Activated naive CD8-positive, alpha-beta T cell treated with anti-CD3 and anti-CD28 coated beads for 36 hours (primary cell): ENCODE measurements at regions not wholly inside any gene's neighbourhood (a gene's known extent, or its start where the extent isn't known, plus 50 kb on each side); places are given as distances from the start of the nearest gene placed in this dataset.

ENCODE experiments used
- DNase-seq: peaks from one replicate; pipeline ENCODE4 v3.0.0; 2021
- H3K27ac Mint-ChIP-seq: one replicate; pipeline ENCODE4 v1.8.0; 2022; ENCODE audit warnings: mild to moderate bottlenecking, moderate library complexity, mixed read lengths
- H3K27me3 Mint-ChIP-seq: one replicate; pipeline ENCODE4 v1.8.0; 2022; ENCODE audit warnings: mild to moderate bottlenecking, mixed read lengths
- H3K36me3 Mint-ChIP-seq: one replicate; pipeline ENCODE4 v1.8.0; 2021; ENCODE audit warnings: mild to moderate bottlenecking, mixed read lengths
- H3K4me1 Mint-ChIP-seq: one replicate; pipeline ENCODE4 v1.8.0; 2021; ENCODE audit warnings: mixed read lengths
- H3K4me3 Mint-ChIP-seq: one replicate; pipeline ENCODE4 v1.8.0; 2022; ENCODE audit warnings: mild to moderate bottlenecking, moderate library complexity, mixed read lengths
- H3K9me3 Mint-ChIP-seq: one replicate; pipeline ENCODE4 v1.8.0; 2022; ENCODE audit warnings: mixed read lengths

GRCh38 chr17:37834168-37834567 is 89.3 kb upstream of the HNF1B start:
- H3K27me3 Mint-ChIP-seq = peaks cover 18% of the 10 kb centered on the region
- no peak overlapping the region for H3K27ac Mint-ChIP-seq
- H3K9me3 Mint-ChIP-seq = no peaks in the 10 kb centered on the region
- no peak overlapping the region for H3K4me3 Mint-ChIP-seq
- peaks cover 5% of the 10 kb centered on the region for H3K4me1 Mint-ChIP-seq
- DNase-seq = no peak
- H3K36me3 Mint-ChIP-seq = no peaks in the 10 kb centered on the region

DNA sequence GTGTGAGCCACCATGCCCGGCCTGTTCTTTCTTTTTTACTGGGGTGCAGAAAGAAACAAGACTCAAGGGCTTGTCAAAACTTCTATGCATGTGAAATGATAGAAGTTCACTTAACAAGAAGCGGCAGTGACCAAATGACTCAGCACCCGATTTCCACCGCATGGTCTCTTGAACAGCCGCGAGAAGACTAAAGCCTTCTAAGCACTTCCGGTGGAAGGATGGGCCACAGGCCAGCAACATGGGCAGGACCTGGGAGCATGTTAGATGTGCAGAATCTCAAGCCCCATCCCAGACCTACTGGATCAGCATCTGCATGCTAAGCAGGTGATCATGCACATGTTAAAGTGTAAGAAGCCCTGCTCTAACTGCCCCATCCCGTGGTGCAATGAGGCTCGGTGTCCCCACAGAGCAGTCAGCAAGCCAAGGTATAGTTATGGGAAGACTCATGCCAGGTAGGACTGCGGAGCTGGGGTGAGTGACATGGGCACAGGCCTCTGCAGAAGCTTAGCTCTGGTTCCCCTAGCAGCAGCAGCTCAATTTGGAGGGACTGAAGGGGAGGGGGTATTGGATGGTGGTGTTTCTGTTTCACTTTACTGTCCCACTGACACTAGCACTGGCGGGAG is 88.5 kb upstream of the HNF1B start:
- Mint-ChIP-seq H3K4me3 (no peak overlapping the region), H3K4me1 (peaks cover 12% of the 10 kb centered on the region), H3K27ac (peak overlapping the region; percentile 19), H3K27me3 (peaks cover 19% of the 10 kb centered on the region), H3K36me3 (no peaks in the 10 kb centered on the region), H3K9me3 (no peaks in the 10 kb centered on the region)
- peak; percentile 24 for DNase-seq

- H3K27ac Mint-ChIP-seq = no peak overlapping the region
Observed at GRCh38 chr17:37831986-37832385, 87.1 kb upstream of the HNF1B start.

GRCh38 chr17:37831492-37831891 is 86.6 kb upstream of the HNF1B start:
- H3K4me1 Mint-ChIP-seq = peaks cover 19% of the 10 kb centered on the region
- peaks cover 18% of the 10 kb centered on the region for H3K27me3 Mint-ChIP-seq
- H3K36me3 Mint-ChIP-seq = no peaks in the 10 kb centered on the region
- H3K27ac Mint-ChIP-seq = no peak overlapping the region
- H3K9me3 Mint-ChIP-seq = no peaks in the 10 kb centered on the region
- no peak for DNase-seq
- H3K4me3 Mint-ChIP-seq = no peak overlapping the region

More at GRCh38 chr17:37831986-37832385, 87.1 kb upstream of the HNF1B start:
- Mint-ChIP-seq H3K27me3 (peaks cover 19% of the 10 kb centered on the region), H3K4me3 (no peak overlapping the region), H3K36me3 (no peaks in the 10 kb centered on the region), H3K9me3 (no peaks in the 10 kb centered on the region), H3K4me1 (peaks cover 18% of the 10 kb centered on the region)
- DNase-seq = no peak

- Mint-ChIP-seq H3K4me3 (no peak overlapping the region), H3K36me3 (no peaks in the 10 kb centered on the region), H3K4me1 (peaks cover 19% of the 10 kb centered on the region), H3K9me3 (no peaks in the 10 kb centered on the region), H3K27me3 (peaks cover 14% of the 10 kb centered on the region), H3K27ac (no peak overlapping the region)
- no peak for DNase-seq
Observed at GRCh38 chr17:37830151-37830993, 85.5 kb upstream of the HNF1B start.

DNA sequence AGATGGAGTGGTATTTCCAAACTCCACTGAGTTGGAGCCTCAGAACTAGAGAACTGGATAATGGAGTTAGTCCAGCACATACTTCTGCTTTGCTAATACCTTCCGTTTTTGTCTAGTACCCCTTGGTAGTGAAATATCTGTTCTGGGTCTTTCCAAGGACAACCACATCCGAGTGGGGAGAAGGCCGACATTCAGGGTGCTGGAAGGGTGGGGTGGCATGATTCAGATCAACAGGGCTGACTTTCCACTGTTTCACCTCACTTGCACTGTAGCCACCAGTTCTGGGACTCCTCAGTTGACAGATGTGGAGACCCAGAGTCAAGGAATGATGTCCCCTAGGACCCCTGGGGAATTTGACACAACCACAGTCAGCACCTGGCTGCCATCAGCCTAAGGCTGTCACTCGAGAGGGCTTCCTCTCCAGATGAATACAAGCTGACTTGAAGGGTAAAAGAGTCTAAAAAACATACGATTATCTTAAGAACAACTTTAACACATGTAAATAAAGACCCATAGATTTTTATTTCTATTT is 84.8 kb upstream of the HNF1B start:
- Mint-ChIP-seq H3K4me1 (peaks cover 19% of the 10 kb centered on the region), H3K36me3 (no peaks in the 10 kb centered on the region), H3K9me3 (no peaks in the 10 kb centered on the region), H3K27me3 (peaks cover 14% of the 10 kb centered on the region), H3K27ac (no peak overlapping the region), H3K4me3 (no peak overlapping the region)
- DNase-seq = no peak

DNA sequence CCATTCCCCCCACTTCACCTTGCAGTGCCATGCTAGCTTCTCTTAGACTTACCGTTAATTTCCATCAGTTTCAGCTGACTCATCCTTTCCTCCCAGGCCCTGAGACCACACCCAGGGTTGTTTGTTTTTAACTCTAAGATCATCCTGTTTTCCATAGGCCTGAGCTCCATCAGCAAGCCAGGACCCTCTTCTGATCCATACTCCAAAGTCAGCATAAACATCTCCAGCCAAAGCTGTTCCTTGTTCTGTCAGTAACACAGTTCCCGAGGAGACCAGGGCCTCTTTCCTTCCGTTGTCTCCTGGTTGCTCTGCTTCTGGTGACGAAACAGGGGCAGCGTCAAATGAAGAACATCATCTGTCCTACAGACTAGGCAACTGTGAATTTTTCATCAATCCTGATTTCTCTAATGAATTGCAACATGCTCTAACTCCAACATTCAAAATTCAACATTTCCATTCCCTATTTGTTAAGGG is 83.8 kb upstream of the HNF1B start:
- Mint-ChIP-seq H3K4me3 (no peak overlapping the region), H3K27ac (no peak overlapping the region), H3K36me3 (no peaks in the 10 kb centered on the region), H3K9me3 (no peaks in the 10 kb centered on the region), H3K27me3 (peaks cover 14% of the 10 kb centered on the region), H3K4me1 (peaks cover 19% of the 10 kb centered on the region)
- DNase-seq = no peak

GRCh38 chr17:37827905-37828650 is 83.2 kb upstream of the HNF1B start:
- H3K4me3 Mint-ChIP-seq = no peak overlapping the region
- H3K27me3 Mint-ChIP-seq = peaks cover 14% of the 10 kb centered on the region
- no peaks in the 10 kb centered on the region for H3K9me3 Mint-ChIP-seq
- H3K36me3 Mint-ChIP-seq = no peaks in the 10 kb centered on the region
- H3K4me1 Mint-ChIP-seq = peaks cover 17% of the 10 kb centered on the region
- H3K27ac Mint-ChIP-seq = no peak overlapping the region
- DNase-seq = no peak

GRCh38 chr17:37826497-37827430 is 81.9 kb upstream of the HNF1B start:
- DNase-seq = no peak
- H3K27ac Mint-ChIP-seq = no peak overlapping the region
- H3K4me3 Mint-ChIP-seq = no peak overlapping the region
- no peaks in the 10 kb centered on the region for H3K9me3 Mint-ChIP-seq
- peaks cover 16% of the 10 kb centered on the region for H3K4me1 Mint-ChIP-seq
- H3K36me3 Mint-ChIP-seq = no peaks in the 10 kb centered on the region
- peaks cover 14% of the 10 kb centered on the region for H3K27me3 Mint-ChIP-seq

DNA sequence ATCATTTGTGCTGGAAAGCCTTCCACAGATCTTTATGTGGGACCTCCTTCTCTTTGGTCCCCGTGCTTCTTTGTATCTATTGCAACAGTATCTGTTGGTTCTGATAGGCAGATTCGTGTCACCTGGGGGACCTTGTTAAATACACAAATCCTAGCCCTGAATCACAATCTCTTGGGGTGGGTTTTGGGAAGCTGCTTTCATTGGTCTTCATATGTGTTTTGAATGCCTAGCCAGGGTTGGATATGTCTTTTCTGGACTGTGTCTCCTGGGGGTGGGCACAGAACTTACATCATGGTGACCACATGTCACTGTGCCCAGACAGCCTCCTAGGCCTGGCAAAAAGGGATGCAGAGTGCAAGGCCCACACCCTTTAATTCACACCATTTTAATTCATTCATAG is 81.0 kb upstream of the HNF1B start:
- Mint-ChIP-seq H3K9me3 (no peaks in the 10 kb centered on the region), H3K27ac (no peak overlapping the region), H3K4me3 (no peak overlapping the region), H3K36me3 (no peaks in the 10 kb centered on the region), H3K27me3 (peaks cover 8% of the 10 kb centered on the region), H3K4me1 (peaks cover 19% of the 10 kb centered on the region)
- DNase-seq = no peak

- no peaks in the 10 kb centered on the region for H3K36me3 Mint-ChIP-seq
- peaks cover 5% of the 10 kb centered on the region for H3K27me3 Mint-ChIP-seq
- no peak overlapping the region for H3K27ac Mint-ChIP-seq
- peaks cover 26% of the 10 kb centered on the region for H3K4me1 Mint-ChIP-seq
- no peak for DNase-seq
- H3K9me3 Mint-ChIP-seq = no peaks in the 10 kb centered on the region
- H3K4me3 Mint-ChIP-seq = no peak overlapping the region
Observed at GRCh38 chr17:37824534-37825485, 80.0 kb upstream of the HNF1B start.

DNA sequence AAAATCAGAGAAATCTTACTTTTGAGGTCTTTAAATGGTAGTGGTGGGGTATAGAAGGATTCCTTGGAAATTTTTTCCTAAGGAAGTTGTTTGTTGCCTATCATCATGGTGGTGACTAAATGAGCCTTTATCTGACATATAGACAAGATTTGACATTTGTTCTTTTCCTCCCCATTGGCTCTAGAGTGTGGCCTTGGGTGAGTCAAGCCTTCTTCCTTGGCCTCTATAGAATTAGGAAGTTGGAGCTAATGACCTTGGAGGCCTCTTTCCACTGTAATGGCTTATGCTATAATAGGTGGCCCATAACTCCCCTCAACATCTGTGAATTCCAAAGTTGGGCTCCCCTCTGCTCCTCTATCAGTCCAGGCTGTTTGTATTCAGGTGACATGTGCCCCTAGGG is 79.1 kb upstream of the HNF1B start:
- no peak overlapping the region for H3K4me3 Mint-ChIP-seq
- H3K36me3 Mint-ChIP-seq = no peaks in the 10 kb centered on the region
- no peak overlapping the region for H3K27ac Mint-ChIP-seq
- peaks cover 25% of the 10 kb centered on the region for H3K4me1 Mint-ChIP-seq
- no peaks in the 10 kb centered on the region for H3K9me3 Mint-ChIP-seq
- peaks cover 5% of the 10 kb centered on the region for H3K27me3 Mint-ChIP-seq
- DNase-seq = no peak

- Mint-ChIP-seq H3K9me3 (no peaks in the 10 kb centered on the region), H3K4me3 (no peak overlapping the region), H3K27me3 (no peaks in the 10 kb centered on the region), H3K4me1 (peaks cover 12% of the 10 kb centered on the region), H3K27ac (no peak overlapping the region), H3K36me3 (no peaks in the 10 kb centered on the region)
- DNase-seq = no peak
Observed at GRCh38 chr17:37820995-37821713, 76.3 kb upstream of the HNF1B start.
